ENCODE measurements at regions not wholly inside any gene's neighbourhood (a gene's known extent, or its start where the extent isn't known, plus 50 kb on each side); places are given as distances from the start of the nearest gene placed in this dataset.
"Not testable (repeated sequence)": the region's sequence is repeated elsewhere in the genome, so short reads cannot be mapped to it uniquely, and the experiment has no call there.

DNA sequence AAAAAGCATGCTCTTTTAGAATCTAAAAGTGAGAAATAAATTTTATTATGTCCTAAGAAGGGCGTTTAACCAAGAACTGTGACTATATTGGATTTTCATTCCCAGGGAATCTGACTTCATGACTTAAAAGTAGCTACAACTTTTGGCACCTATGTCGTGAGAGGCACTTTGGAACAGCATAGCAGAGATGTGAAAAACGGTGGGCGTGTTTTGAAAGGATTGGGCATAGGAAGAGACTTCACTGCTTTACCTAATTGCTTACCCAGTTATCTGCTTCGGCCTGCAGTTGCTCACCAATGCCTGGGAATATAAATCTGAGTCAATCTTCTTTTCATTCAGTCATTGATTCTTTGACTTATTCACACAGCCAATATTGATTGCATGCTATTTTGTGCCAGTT, 363.4 kb downstream of the DNAH5 start:
- H3K9me3 Mint-ChIP-seq (ENCODE audit: unreplicated experiment): no peaks in the 10 kb centered on the region
- H3K4me1 Mint-ChIP-seq (ENCODE audit: low read depth, unreplicated experiment): peaks cover 8% of the 10 kb centered on the region
- TF ChIP-seq CTCF (IDR thresholded peaks at IDR 0.05; ENCODE audit: partially characterized antibody, unreplicated experiment): no peak
- no peaks in the 10 kb centered on the region for H3K36me3 Mint-ChIP-seq (ENCODE audit: unreplicated experiment)
- no peak overlapping the region for H3K4me3 Mint-ChIP-seq (ENCODE audit: unreplicated experiment)
- no peak overlapping the region for H3K27ac Mint-ChIP-seq (ENCODE audit: unreplicated experiment)
- H3K27me3 Mint-ChIP-seq (ENCODE audit: unreplicated experiment): no peaks in the 10 kb centered on the region
- DNase-seq: no peak

DNA sequence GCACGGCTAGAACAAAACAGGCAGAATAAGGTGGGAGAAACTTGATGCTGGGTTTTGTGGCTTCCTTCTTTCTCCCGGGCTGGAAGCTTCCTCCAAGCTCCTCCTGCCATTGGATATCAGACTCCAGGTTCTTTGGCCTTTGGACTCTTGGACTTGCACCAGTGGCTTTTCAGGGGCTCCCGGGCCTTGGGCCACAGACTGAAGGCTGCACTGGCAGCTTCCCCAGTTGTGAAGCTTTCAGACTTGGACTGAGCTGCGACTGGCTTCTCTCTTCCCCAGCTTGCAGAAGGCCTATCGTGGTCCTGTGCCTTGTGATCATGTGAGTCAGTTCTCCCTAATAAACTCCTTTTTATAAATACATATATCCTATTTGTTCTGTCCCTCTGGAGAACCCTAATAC, 364.4 kb downstream of the DNAH5 start:
- TF ChIP-seq CTCF (IDR thresholded peaks at IDR 0.05; ENCODE audit: partially characterized antibody, unreplicated experiment): no peak
- Mint-ChIP-seq H3K4me3 (ENCODE audit: unreplicated experiment) (no peak overlapping the region), H3K4me1 (ENCODE audit: low read depth, unreplicated experiment) (peaks cover 8% of the 10 kb centered on the region), H3K27me3 (ENCODE audit: unreplicated experiment) (no peaks in the 10 kb centered on the region), H3K27ac (ENCODE audit: unreplicated experiment) (no peak overlapping the region), H3K36me3 (ENCODE audit: unreplicated experiment) (no peaks in the 10 kb centered on the region), H3K9me3 (ENCODE audit: unreplicated experiment) (no peaks in the 10 kb centered on the region)
- DNase-seq: no peak

GRCh38 chr5:13579091-13579490, 365.4 kb downstream of the DNAH5 start:
- H3K4me3 Mint-ChIP-seq (ENCODE audit: unreplicated experiment); H3K4me1 Mint-ChIP-seq (ENCODE audit: low read depth, unreplicated experiment); DNase-seq; H3K27me3 Mint-ChIP-seq (ENCODE audit: unreplicated experiment); H3K9me3 Mint-ChIP-seq (ENCODE audit: unreplicated experiment); H3K36me3 Mint-ChIP-seq (ENCODE audit: unreplicated experiment); H3K27ac Mint-ChIP-seq (ENCODE audit: unreplicated experiment): not testable (repeated sequence)

DNA sequence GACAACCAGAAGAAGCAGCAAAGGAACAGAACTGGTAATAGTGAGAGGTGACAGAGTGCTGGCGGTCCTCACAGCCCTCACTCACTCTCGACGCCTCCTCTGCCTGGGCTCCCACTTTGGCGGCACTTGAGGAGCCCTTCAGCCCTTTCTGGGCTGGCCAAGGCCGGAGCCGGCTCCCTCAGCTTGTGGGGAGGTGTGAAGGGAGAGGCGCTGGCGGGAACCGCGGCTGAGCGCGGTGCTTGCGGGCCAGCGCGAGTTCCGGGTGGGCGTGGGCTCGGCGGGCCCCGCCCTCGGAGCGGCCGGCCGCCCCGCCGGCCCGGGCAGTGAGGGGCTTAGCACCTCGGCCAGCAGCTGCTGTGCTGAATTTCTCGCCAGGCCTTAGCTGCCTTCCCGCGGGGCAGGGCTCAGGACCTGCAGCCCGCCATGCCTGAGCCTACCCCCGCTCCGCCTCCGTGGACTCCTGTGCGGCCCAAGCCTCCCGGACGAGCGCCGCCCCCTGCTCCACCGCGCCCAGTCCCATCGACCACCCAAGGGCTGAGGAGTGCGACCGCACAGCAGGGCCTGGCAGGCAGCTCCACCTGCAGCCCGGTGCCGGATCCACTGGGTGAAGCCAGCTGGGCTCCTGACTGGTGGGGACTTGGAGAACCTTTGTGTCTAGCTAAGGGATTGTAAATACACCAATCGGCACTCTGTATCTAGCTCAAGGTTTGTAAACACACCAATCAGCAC, 366.0 kb downstream of the DNAH5 start:
- H3K4me3 Mint-ChIP-seq (ENCODE audit: unreplicated experiment); H3K27ac Mint-ChIP-seq (ENCODE audit: unreplicated experiment); H3K27me3 Mint-ChIP-seq (ENCODE audit: unreplicated experiment); H3K9me3 Mint-ChIP-seq (ENCODE audit: unreplicated experiment); DNase-seq; H3K36me3 Mint-ChIP-seq (ENCODE audit: unreplicated experiment): not testable (repeated sequence)
- H3K4me1 Mint-ChIP-seq (ENCODE audit: low read depth, unreplicated experiment): peaks cover 12% of the 10 kb centered on the region

DNA sequence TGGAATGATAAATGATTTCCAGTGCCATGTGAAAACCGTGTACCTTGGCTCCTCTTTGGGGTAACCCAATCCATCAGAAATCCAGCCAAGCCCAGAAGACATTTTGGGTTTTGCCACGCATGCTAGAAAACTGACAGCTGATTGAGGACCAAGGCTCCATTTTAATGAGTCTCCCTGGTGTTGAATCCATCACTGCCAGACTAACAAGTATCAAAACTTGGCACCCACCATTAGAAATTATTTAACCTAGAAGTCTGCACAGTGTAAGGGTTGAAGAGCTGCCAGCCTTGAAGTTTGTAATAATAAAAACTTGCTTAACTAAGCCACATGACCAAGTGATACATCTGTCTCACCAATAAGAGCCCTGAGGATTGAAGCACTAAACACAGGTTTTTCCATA, 369.9 kb downstream of the DNAH5 start:
- Mint-ChIP-seq H3K27me3 (ENCODE audit: unreplicated experiment) (no peaks in the 10 kb centered on the region), H3K27ac (ENCODE audit: unreplicated experiment) (no peak overlapping the region), H3K4me3 (ENCODE audit: unreplicated experiment) (no peak overlapping the region), H3K4me1 (ENCODE audit: low read depth, unreplicated experiment) (peaks cover 9% of the 10 kb centered on the region), H3K36me3 (ENCODE audit: unreplicated experiment) (no peaks in the 10 kb centered on the region), H3K9me3 (ENCODE audit: unreplicated experiment) (no peaks in the 10 kb centered on the region)
- TF ChIP-seq CTCF (IDR thresholded peaks at IDR 0.05; ENCODE audit: partially characterized antibody, unreplicated experiment): no peak
- DNase-seq: no peak

DNA sequence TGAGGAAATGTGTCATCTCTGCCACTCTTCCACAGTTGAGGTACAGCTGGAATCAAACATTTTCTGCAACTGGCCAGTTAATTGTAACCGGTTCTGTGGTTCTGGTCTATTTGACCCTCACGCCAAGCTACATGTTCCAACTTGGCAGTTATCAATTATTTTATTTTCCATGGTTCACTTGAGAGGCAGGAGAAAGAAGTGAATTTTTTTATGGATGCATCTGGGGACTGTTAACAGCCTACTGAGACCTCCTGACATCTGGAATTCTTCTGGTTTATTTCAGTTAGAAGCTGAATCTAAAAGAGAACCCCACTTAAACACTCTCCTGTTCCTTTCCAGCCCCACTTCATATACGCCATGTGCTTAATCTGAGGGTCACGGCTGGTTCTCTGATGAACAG, 372.3 kb downstream of the DNAH5 start:
- Mint-ChIP-seq H3K27ac (ENCODE audit: unreplicated experiment) (no peak overlapping the region), H3K27me3 (ENCODE audit: unreplicated experiment) (no peaks in the 10 kb centered on the region), H3K4me3 (ENCODE audit: unreplicated experiment) (no peak overlapping the region), H3K9me3 (ENCODE audit: unreplicated experiment) (no peaks in the 10 kb centered on the region), H3K36me3 (ENCODE audit: unreplicated experiment) (no peaks in the 10 kb centered on the region), H3K4me1 (ENCODE audit: low read depth, unreplicated experiment) (peaks cover 16% of the 10 kb centered on the region)
- no peak for TF ChIP-seq CTCF (IDR thresholded peaks at IDR 0.05; ENCODE audit: partially characterized antibody, unreplicated experiment)
- no peak for DNase-seq
